ENCODE measurements at regions not wholly inside any gene's neighbourhood (a gene's known extent, or its start where the extent isn't known, plus 50 kb on each side); places are given as distances from the start of the nearest gene placed in this dataset.

DNA sequence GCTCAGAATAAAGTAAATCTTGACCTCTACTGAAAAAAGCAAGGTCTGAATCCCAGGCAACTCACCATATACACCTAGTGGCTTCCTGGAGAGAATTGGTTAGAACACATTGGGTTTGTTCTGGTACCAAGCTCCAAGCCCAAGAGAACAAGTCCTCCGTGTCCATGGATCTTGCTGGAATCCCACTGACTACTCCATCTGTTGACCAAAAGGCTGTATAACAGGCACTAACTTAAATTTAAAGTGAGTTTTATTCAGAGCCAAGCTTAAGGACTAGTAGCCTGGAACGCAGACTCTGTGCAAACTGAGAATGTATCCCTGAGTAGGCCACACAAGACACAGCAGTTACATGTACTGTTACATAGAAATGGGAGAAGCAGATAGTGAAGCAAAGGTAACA is 342.1 kb upstream of the LRRC3B start:
- TF ChIP-seq CTCF (IDR thresholded peaks at IDR 0.05) = peak; percentile 25; the same call in 1 of the 2 replicates
- TF ChIP-seq ZFX (IDR thresholded peaks at IDR 0.05; ENCODE audit: borderline replicate concordance) = no peak
